ENCODE measurements at regions not wholly inside any gene's neighbourhood (a gene's known extent, or its start where the extent isn't known, plus 50 kb on each side); places are given as distances from the start of the nearest gene placed in this dataset.

- no peaks in the 10 kb centered on the region for H3K36me3 ChIP-seq
Measured at GRCh38 chr16:8358937-8359336, 231.4 kb downstream of the TMEM114 start.

GRCh38 chr16:8355675-8356074, 234.6 kb downstream of the TMEM114 start:
- TF ChIP-seq CTCF (IDR thresholded peaks at IDR 0.05) = no peak
- H3K36me3 ChIP-seq = no peaks in the 10 kb centered on the region
- no peaks in the 10 kb centered on the region for H3K9me3 ChIP-seq
- no peaks in the 10 kb centered on the region for H3K4me1 ChIP-seq
- intact Hi-C loops (cut with DNase I; ENCODE audit: low total_unique reads) = no loop called here
- H3K4me3 ChIP-seq = no peak overlapping the region
- no peaks in the 10 kb centered on the region for H3K27me3 ChIP-seq
- no peak for DNase-seq
- no peak overlapping the region for H3K27ac ChIP-seq

More at GRCh38 chr16:8358937-8359336, 231.4 kb downstream of the TMEM114 start:
- DNase-seq = no peak
- no peak overlapping the region for H3K27ac ChIP-seq
- no peak for TF ChIP-seq CTCF (IDR thresholded peaks at IDR 0.05)
- intact Hi-C loops (cut with DNase I; ENCODE audit: low total_unique reads) = no loop called here
- no peak overlapping the region for H3K4me3 ChIP-seq
- no peaks in the 10 kb centered on the region for H3K4me1 ChIP-seq
- no peaks in the 10 kb centered on the region for H3K27me3 ChIP-seq
- no peaks in the 10 kb centered on the region for H3K9me3 ChIP-seq

DNA sequence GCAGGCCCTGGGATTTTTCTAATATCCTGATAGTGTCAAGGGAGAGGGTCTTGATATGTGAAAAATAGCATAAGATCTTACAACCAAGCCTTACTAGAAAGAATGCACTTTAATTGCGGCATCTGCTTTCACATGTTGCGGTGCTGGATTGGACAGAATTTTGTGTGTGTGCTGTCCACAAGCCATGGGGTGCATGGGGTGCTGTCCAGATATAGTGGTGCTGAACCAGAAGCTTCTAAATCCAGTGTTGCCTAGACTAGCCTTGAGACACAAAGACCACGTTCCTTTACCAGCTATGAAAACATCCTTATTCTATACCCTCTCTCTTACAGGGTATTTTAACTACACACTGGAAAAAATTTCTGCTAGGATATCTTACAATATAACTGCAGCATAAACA, 244.0 kb downstream of the TMEM114 start:
- Histone ChIP-seq H3K27me3 (no peaks in the 10 kb centered on the region), H3K27ac (no peak overlapping the region), H3K36me3 (no peaks in the 10 kb centered on the region), H3K4me1 (no peaks in the 10 kb centered on the region), H3K9me3 (no peaks in the 10 kb centered on the region), H3K4me3 (no peak overlapping the region)
- intact Hi-C loops (cut with DNase I; ENCODE audit: low total_unique reads) = no loop called here
- DNase-seq = no peak
- TF ChIP-seq CTCF (IDR thresholded peaks at IDR 0.05) = no peak

DNA sequence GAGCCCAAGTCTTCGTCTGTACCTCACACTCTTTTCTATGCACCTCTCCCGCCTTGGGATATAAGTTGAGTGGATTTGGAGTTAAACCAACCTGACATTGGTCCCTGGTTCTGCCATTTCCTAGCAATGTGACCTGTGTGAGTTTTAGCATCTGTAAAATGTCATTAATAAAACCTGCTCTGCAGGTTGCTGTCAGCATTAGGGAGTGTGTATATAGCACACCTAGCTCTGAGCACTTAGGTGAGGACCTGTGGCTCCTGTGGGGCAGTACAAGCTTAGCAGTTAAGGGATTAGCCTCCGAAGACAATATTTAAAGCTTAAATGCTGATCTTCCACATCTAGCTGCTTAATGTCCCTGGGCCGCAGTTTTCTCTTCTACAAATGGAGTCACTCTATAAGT, 248.0 kb downstream of the TMEM114 start:
- no peak overlapping the region for H3K4me3 ChIP-seq
- H3K27me3 ChIP-seq = no peaks in the 10 kb centered on the region
- TF ChIP-seq CTCF (IDR thresholded peaks at IDR 0.05) = no peak
- DNase-seq = no peak
- no peaks in the 10 kb centered on the region for H3K4me1 ChIP-seq
- no peaks in the 10 kb centered on the region for H3K9me3 ChIP-seq
- no peaks in the 10 kb centered on the region for H3K36me3 ChIP-seq
- intact Hi-C loops (cut with DNase I; ENCODE audit: low total_unique reads) = no loop called here
- no peak overlapping the region for H3K27ac ChIP-seq

- no peak for DNase-seq
- no peak overlapping the region for H3K27ac ChIP-seq
- H3K4me1 ChIP-seq = no peaks in the 10 kb centered on the region
- H3K27me3 ChIP-seq = no peaks in the 10 kb centered on the region
- H3K4me3 ChIP-seq = no peak overlapping the region
- intact Hi-C loops (cut with DNase I; ENCODE audit: low total_unique reads) = no loop called here
- H3K36me3 ChIP-seq = no peaks in the 10 kb centered on the region
- H3K9me3 ChIP-seq = peaks cover 0 to 10% (median 0%) of the 10 kb centered on the region in 3 donors
- TF ChIP-seq CTCF (IDR thresholded peaks at IDR 0.05) = no peak
Measured at GRCh38 chr16:8330761-8331160, 259.6 kb downstream of the TMEM114 start.

DNA sequence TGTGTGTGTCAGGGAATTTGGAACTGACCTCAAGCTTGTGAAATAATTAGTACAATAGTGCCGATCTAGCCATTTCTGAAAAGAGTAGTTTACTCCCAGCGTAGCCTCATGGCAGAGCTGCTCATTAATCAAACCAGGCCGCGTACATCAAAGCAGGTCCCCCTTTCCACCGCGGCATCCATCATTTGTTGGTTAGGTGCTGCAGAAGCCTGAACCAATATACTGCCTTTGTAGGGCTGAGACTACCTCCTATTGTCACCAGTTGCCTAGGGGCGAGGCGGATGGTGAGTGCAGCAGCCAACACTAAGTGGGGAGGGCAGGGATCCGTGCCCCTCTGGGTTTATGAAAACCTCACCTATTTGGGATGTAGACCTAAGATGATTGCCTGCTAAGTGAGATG, 264.1 kb downstream of the TMEM114 start:
- Histone ChIP-seq H3K36me3 (no peaks in the 10 kb centered on the region), H3K4me3 (no peak overlapping the region), H3K4me1 (no peaks in the 10 kb centered on the region), H3K9me3 (no peaks in the 10 kb centered on the region), H3K27ac (no peak overlapping the region), H3K27me3 (no peaks in the 10 kb centered on the region)
- no peak for DNase-seq
- intact Hi-C loops (cut with DNase I; ENCODE audit: low total_unique reads) = no loop called here
- TF ChIP-seq CTCF (IDR thresholded peaks at IDR 0.05) = no peak
